ENCODE measurements at regions not wholly inside any gene's neighbourhood (a gene's known extent, or its start where the extent isn't known, plus 50 kb on each side); places are given as distances from the start of the nearest gene placed in this dataset.
"Not testable (repeated sequence)": the region's sequence is repeated elsewhere in the genome, so short reads cannot be mapped to it uniquely, and the experiment has no call there.

DNA sequence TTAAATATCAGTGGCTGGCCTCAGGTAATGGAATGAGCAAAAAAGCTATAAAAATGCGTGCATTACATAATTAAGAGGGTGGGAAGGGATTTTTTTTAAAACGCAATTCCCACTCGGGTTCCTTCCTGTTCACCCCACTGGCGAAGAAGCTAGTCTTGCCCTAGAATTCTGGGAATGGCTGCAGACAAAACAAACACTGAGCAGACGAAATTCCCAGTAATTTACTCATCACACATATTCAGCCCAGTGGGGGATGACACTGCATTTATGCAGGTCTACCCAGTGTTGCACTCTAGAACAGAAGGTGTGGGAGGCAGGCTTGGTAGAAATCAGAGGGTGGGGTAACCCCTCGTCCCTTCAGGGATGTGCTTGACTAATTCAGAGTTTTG, 2695.0 kb upstream of the DEFB115 start:
- no peak for ATAC-seq

DNA sequence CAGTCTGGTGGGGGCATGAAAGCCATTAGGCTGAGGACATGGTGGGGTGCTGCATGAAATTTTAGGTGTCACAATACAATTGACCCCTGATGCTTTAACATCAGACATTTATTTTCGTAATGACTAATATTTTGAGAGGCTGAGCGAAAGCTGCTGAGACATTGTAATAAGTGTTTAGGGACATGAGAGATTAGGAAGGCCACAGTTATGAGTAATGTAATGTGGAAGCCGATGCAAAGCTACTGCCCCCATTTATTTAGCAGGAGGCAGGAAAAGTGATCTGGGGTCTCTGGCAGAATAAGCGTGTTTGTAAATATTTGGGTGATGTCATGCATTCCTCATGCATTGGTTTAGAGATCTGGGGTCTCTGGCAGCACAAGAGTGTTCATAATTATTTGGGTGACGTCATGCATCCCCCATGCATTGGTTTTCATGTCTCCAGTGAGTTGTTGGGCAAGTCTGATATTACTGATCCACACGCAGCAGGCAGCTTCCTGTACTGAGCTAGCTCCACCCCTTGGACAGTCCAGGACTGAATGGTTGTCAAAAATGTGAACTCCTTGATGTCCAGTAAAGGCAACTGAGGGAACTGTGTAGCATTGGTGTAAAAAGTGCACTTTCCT, 2694.5 kb upstream of the DEFB115 start:
- not testable (repeated sequence) for ATAC-seq

DNA sequence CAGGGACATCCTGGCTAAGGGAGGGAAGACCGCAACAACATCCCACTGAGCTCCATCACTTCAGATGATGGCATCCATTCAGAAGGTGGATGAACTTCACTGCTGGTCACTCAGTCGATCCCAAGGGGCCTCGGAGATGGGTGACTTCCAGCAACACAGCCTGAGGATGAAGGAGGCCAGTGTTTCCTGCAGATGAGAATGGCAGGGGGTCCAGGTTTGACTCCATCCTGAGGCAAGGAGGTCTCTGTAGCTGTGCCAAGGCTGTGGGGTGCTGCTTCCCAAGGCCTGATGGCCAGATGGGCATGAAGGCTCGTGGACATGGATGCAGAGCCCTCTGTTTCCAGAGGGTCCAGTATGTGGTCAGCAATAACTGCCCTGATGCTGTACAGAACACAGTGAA, 2693.4 kb upstream of the DEFB115 start:
- peak; percentile 48 for ATAC-seq

GRCh38 chr20:28564688-28565463, 2692.6 kb upstream of the DEFB115 start:
- ATAC-seq = peak; percentile 41

DNA sequence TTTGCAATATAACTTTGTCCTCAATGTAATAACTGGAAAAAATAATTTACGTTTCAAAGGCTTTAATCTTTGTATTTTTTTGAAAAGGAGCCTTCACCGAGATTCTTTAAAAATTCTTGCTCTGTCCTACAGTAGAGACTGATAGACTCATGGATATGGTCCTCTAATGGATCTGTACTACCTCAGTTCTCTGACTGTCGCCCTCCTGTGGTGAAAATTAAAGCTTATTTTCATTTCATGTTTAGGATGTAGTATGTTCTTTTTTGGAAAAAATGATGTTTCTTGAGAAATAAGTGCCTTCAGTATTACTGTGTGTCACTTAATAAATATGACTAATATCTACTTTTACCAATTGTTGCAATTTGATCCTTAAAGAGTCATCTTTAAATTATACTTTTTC, 2681.5 kb upstream of the DEFB115 start:
- not testable (repeated sequence) for ATAC-seq

DNA sequence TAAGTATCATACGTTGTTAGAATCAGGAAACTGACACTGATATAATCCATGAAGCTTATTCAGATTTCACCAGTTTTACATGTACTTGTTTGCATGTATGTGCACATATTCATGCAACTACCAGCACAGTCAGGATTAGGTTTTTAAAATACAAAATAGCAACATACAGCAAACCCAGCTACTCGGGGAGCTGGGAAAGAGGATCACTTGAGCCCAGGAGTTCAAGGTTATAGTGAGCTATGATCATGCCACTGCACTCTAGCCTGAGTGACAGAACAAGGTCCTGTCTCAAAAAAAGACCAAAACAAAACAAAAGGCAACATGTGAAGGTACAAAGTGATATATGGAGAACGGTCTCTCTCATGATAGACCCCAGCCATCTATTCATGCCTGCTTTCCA, 2665.8 kb upstream of the DEFB115 start:
- not testable (repeated sequence) for ATAC-seq

DNA sequence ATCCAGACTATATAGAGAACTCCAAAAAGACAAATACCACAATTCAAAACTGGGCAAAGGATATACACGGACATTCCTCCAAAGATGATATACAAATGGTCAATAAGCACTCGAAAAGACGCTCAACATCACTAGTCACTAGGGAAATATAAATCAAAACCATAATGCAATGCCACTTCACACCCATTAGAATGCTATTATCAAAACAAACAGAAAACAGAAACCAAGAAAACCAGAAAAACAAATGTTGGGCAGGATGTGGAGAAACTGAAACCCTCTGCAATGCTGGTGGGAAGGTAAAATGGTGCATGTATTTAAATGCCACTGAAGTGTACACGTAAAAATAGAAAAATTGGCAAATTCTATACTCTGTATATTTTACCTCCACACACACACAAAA, 2664.1 kb upstream of the DEFB115 start:
- ATAC-seq = not testable (repeated sequence)

GRCh38 chr20:28594476-28594875, 2663.0 kb upstream of the DEFB115 start:
- ATAC-seq = not testable (repeated sequence)

DNA sequence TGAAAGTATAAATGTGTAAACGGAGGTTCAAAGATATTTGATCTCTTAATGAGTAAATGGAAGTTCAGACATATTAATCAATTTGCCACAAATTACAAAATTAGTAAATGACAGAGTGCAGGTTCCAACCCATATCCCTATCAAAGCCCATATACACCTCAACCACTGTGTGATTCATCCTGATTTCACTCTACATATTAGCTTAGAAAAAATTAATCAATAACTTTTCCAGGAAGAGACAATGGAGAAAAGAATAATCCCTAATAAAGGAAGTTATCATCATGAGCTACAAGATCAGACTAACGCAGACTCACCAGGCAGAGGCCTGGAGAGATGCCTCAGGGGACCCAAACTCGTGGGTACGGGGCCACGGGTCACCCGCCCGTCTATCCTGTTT, 2655.5 kb upstream of the DEFB115 start:
- ATAC-seq = not testable (repeated sequence)

- ATAC-seq = peak; percentile 100
Measured at GRCh38 chr20:28602403-28603217, 2654.9 kb upstream of the DEFB115 start.

GRCh38 chr20:28603218-28603577, 2654.3 kb upstream of the DEFB115 start:
- ATAC-seq = not testable (repeated sequence)

- ATAC-seq = no peak
Measured at GRCh38 chr20:28616354-28616753, 2641.1 kb upstream of the DEFB115 start.

- ATAC-seq = not testable (repeated sequence)
Measured at GRCh38 chr20:28619956-28620651, 2637.4 kb upstream of the DEFB115 start.

DNA sequence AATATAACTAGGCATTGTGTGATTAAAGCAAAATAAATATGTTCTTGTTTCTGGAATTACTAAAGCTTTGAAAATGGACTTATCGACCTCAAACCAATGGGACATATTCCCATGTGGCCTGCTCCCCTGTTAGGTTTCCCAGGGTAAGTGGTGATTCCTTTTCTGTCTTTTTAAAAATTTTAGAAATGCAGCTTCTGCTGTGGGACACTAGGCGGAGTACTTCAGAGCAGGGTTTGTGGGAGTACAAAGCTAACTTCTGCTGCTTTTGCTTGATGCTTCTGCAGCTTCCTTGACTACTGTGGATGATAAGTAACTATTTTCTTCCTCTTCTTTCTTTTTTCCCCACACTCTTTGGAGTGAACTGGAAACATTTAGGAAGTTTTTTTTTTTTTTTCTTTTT, 2632.4 kb upstream of the DEFB115 start:
- ATAC-seq = not testable (repeated sequence)

GRCh38 chr20:28640831-28641230, 2616.6 kb upstream of the DEFB115 start:
- ATAC-seq = not testable (repeated sequence)
